OCI-LY1 (cell line): ENCODE measurements at regions not wholly inside any gene's neighbourhood (a gene's known extent, or its start where the extent isn't known, plus 50 kb on each side); places are given as distances from the start of the nearest gene placed in this dataset.

ENCODE experiments used
- CTCF ChIP-seq: fragments of 200-600 bp; sonication (generic), shearing (Covaris generic); IDR thresholded peaks from 2 replicates; pipeline ENCODE4 v1.5.1; 2017; ENCODE audit warnings: mild to moderate bottlenecking, antibody characterized with exemption, low read length, moderate library complexity, mixed read lengths
- EZH2 ChIP-seq: fragments of 200-600 bp; sonication (generic), shearing (Covaris generic); IDR thresholded peaks from 2 replicates; pipeline ENCODE4 v1.8.0; 2017; ENCODE audit warnings: borderline replicate concordance, mixed run types, mild to moderate bottlenecking, antibody characterized with exemption, low read length, moderate library complexity, mixed read lengths

- TF ChIP-seq EZH2 = no peak
- TF ChIP-seq CTCF = no peak
Measured at GRCh38 chr2:203612246-203612645, 77.1 kb upstream of the RAPH1 start.
